Renal cortical epithelial cell (primary cell): ENCODE measurements at regions not wholly inside any gene's neighbourhood (a gene's known extent, or its start where the extent isn't known, plus 50 kb on each side); places are given as distances from the start of the nearest gene placed in this dataset.

Experiments
- DNase-seq: peaks from one replicate; pipeline ENCODE4 v3.0.0-alpha.2; 2011; ENCODE audit warnings: low read depth

DNA sequence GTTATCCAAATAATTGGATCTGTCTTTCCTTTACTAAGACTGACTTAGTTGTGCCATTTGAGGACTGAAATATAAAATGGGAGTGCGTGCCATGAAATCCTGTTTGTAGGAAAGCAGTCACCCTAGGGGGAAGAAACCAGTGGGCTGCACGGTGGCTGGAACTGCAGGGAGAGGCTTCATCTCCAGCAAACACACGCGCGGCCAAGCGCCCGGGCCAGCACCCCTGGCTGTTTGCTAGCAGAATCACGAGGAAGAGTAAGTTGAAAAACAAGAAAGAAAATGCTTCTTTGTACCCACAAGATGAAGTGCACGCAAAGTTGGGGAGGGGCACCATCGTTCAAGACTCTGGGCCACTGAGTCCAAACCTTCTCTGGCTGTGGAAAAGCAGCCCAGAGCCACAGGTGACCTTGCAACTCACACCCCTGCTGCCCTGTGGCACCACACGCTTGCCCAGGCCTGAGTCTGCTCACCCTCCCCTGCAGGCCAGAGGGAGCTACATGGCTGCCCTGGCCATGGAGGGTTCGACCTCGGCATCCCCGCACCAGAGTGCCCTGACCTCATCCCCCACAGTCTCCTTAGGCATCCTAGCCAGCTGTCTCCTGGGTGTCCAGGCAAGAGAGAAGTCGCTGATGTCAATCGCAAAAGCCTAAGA, 55.2 kb downstream of the IRX2 start:
- no peak for DNase-seq

DNA sequence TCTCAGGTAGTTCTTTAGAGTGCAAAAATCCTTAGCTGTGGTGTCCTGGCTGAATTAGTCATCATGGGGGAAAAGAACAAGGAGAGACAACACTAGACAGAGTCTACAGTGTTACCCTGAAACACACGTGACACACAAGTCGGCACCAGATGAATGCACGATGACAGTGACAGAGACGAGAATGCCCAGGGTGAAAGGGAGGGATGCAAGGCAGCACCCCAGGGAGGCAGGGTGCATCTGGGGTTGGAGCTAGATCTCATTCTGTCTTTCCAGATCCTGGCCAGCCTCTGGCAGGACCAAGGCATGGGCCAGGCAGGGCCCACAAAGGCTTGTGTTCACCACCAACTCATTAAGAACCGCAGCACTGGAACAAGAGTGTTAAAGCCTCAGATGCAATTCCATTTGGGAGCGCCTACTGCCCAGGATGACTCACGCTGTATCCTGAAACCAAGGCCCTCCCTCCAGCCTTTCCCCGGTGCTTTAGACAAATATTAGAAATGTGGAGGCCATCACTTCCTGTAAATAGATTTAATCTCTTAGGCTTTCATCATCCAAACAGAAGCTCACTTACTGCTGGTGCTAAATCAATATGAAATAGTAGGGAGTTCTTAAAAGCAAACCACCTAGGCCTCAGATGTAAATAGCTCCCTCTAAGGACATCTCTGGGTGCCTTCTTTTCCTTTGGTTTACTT, 56.1 kb downstream of the IRX2 start:
- DNase-seq: no peak

- no peak for DNase-seq
Observed at GRCh38 chr5:2691530-2691929, 59.9 kb downstream of the IRX2 start.

DNA sequence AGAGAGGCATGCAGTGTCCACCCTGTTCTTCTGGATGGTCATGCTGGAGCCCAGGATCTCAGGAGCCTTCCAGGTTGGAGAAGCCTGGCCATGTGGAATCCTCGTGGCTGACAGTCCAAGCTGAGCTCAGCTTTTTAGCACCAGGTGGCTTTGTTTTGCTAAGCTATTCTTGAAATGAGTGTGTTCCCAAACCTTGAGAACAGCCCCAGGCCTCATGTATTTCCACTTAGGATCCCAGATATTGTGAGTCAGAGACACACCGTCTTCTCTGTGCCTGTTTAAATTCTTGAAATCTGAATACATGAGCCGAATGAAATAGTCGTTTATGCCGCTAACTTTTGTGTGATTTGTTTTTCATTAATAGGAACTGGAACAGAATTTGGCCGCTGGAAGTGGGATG, 61.2 kb downstream of the IRX2 start:
- DNase-seq: no peak

DNA sequence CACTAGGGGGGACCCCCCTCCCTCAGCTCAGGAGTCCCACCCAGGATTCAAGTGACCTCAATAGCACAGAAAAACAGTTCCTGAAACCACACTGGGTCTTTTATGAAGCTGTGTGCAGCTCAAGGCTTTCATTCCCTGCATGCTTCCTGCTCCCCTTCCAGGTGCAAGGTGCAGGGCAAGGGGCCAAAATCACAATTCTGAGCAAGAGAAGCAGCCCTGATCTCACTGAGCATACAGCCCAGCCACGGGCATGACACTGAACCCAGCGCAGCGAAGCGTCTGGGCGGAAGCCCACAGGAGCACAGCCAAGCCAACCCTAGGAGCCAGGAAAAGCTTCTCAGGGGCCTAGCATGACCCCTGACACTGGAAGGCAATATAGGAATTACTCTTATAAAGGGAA, 62.9 kb downstream of the IRX2 start:
- DNase-seq: no peak

- DNase-seq: no peak
Observed at GRCh38 chr5:2687746-2688145, 63.7 kb downstream of the IRX2 start.

- DNase-seq: no peak
Observed at GRCh38 chr5:2686321-2687124, 65.0 kb downstream of the IRX2 start.

- DNase-seq: peak; percentile 49
Observed at GRCh38 chr5:2685651-2686272, 65.7 kb downstream of the IRX2 start.

- no peak for DNase-seq
Observed at GRCh38 chr5:2684606-2685005, 66.9 kb downstream of the IRX2 start.

DNA sequence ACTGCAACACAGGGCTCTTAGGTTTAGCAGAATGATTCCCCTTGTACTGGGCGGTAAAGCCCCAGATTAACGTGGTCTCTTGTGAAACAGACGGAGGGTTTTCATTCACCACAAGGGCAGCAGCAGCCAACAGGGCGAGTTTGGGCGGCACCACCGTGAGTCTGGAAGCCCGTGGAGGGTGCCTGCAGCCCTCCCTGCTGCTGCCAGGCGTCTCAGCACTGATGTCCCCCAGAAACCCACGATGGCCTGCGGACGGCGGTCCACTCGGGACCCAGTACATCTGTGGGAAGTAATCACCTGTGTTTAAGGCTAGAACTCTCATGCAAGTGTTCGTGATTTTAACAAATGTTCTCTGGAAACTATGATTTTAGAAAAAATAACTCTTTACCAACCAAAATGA, 67.8 kb downstream of the IRX2 start:
- no peak for DNase-seq

DNA sequence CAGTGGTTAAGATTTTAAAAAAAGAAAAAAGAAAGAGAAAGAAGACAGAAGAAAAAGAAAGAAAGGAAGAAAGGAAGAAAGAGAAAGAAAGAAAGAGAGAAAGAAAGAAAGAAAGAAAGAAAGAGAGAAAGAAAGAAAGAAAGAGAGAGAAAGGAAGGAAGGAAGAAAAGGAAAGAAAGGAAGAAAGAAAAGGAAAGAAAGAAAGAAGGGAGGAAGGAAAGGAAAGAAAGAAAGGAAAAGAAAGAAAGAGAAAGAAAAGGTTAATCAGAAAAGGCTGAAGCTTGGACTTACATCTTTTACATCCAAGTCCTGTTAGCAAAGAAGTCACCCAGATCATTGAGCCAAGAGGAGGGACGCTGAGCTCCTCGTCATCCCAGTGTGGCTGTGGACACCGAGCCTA, 70.0 kb downstream of the IRX2 start:
- no peak for DNase-seq

- no peak for DNase-seq
Observed at GRCh38 chr5:2680979-2681378, 70.5 kb downstream of the IRX2 start.

GRCh38 chr5:2677689-2678088, 73.8 kb downstream of the IRX2 start:
- no peak for DNase-seq

- DNase-seq: no peak
Observed at GRCh38 chr5:2675548-2675947, 75.9 kb downstream of the IRX2 start.

DNA sequence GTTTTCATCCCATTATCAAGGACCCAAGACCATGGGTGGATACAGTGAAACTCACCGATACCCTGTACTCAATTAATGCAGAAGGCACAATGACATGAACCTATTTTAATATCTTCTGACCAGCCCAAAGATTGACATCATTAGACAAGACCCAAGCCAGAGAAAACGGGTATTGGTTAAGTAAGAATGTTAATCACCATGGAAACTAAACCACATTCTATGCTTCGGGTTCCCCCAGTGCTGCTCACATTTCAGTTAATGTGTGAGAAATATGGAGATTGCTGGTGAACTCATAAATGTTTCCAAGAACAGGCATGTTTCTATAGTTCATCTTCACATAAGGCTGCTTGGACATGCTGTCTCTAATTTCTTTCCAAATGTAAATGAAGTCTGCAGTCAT, 77.0 kb downstream of the IRX2 start:
- DNase-seq: no peak

GRCh38 chr5:2670940-2671339, 80.5 kb downstream of the IRX2 start:
- DNase-seq: no peak

- no peak for DNase-seq
Observed at GRCh38 chr5:2669913-2670312, 81.6 kb downstream of the IRX2 start.

DNA sequence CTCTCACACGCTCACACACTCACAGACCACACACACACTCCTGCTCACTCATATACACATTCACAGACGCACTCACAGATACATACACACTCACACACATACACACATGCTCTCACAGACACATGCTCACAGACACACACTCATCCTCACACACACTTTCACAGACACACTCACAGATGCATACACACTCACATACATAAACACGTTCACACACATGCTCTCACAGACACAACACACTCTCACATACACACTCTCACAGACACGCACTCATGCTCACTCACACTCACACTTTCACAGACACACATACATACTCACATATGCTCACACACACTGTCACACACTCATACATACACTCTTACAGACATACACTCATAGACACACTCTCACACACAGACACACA, 82.2 kb downstream of the IRX2 start:
- DNase-seq: no peak

- no peak for DNase-seq
Observed at GRCh38 chr5:2666081-2666480, 85.4 kb downstream of the IRX2 start.

- DNase-seq: no peak
Observed at GRCh38 chr5:2663489-2663888, 88.0 kb downstream of the IRX2 start.

GRCh38 chr5:2660315-2660714, 91.2 kb downstream of the IRX2 start:
- no peak for DNase-seq

DNA sequence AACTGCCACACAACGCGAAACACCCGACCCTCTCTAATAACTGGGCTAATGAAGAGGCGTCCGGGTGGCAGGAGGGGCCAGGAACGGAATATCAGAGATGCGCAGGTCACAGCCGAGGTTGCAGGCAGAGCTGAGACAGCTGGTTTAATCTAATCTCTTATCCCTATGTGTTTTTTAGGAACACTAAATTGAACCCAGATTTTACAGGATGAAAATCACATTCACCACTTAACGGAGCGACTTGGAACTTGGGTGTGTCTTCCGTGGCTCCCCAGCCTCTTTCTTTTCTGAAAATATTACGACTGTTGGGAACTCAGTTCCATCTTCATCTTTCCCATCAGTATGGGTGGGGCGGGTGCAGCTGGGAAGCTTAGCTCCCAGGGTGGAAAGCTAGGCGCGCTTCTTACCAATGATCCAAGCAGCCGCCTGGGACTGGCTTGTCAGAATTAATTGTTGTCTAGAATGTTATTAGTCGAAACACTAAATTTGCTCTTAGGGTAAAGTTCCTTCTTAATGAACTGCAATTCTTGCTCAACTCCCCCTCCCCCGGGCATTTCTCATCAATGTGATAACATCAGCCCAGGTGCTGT, 92.5 kb downstream of the IRX2 start:
- DNase-seq: no peak
